ENCODE measurements at regions not wholly inside any gene's neighbourhood (a gene's known extent, or its start where the extent isn't known, plus 50 kb on each side); places are given as distances from the start of the nearest gene placed in this dataset.

- ChIA-PET POLR2A (no interaction called here), CTCF (no interaction called here)
- H3K36me3 ChIP-seq (ENCODE audit: control insufficient read depth in 2 of 2, insufficient read depth in 1 of 2, low read length in 2 of 2): no peaks in the 10 kb centered on the region
- TF ChIP-seq MYNN (tag by site-specific recombination; IDR thresholded peaks at IDR 0.05; ENCODE audit: borderline replicate concordance) (no peak), OSR2 (tag by site-specific recombination; IDR thresholded peaks at IDR 0.05) (no peak), ZNF664 (tag by site-specific recombination; IDR thresholded peaks at IDR 0.05) (no peak), ZNF175 (tag by site-specific recombination; IDR thresholded peaks at IDR 0.05) (no peak), ZNF404 (tag by site-specific recombination; IDR thresholded peaks at IDR 0.05) (no peak), ZNF335 (tag by site-specific recombination; conservative IDR thresholded peaks at IDR 0.05) (no peak), ZNF830 (tag by site-specific recombination; IDR thresholded peaks at IDR 0.05; ENCODE audit: low read depth) (no peak), ZNF677 (tag by site-specific recombination; IDR thresholded peaks at IDR 0.05) (no peak), ZNF146 (tag by site-specific recombination; IDR thresholded peaks at IDR 0.05) (no peak), SP7 (tag by site-specific recombination; IDR thresholded peaks at IDR 0.05) (no peak), ZEB2 (tag by site-specific recombination; IDR thresholded peaks at IDR 0.05) (no peak), ZNF391 (tag by site-specific recombination; IDR thresholded peaks at IDR 0.05; ENCODE audit: borderline replicate concordance, low read depth) (no peak), TSHZ1 (tag by site-specific recombination; IDR thresholded peaks at IDR 0.05; ENCODE audit: borderline replicate concordance) (no peak), ZNF19 (tag by site-specific recombination; IDR thresholded peaks at IDR 0.05; ENCODE audit: low read depth) (no peak), ZNF10 (tag by site-specific recombination; IDR thresholded peaks at IDR 0.05) (no peak), ZNF202 (tag by site-specific recombination; IDR thresholded peaks at IDR 0.05; ENCODE audit: borderline replicate concordance) (no peak)
- TF ChIP-seq, protein P1, sequence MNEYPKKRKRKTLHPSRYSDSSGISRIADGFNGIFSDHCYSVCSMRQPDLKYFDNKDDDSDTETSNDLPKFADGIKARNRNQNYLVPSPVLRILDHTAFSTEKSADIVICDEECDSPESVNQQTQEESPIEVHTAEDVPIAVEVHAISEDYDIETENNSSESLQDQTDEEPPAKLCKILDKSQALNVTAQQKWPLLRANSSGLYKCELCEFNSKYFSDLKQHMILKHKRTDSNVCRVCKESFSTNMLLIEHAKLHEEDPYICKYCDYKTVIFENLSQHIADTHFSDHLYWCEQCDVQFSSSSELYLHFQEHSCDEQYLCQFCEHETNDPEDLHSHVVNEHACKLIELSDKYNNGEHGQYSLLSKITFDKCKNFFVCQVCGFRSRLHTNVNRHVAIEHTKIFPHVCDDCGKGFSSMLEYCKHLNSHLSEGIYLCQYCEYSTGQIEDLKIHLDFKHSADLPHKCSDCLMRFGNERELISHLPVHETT (tag by site-specific recombination; IDR thresholded peaks at IDR 0.05): no peak
- TF ChIP-seq, protein P2, sequence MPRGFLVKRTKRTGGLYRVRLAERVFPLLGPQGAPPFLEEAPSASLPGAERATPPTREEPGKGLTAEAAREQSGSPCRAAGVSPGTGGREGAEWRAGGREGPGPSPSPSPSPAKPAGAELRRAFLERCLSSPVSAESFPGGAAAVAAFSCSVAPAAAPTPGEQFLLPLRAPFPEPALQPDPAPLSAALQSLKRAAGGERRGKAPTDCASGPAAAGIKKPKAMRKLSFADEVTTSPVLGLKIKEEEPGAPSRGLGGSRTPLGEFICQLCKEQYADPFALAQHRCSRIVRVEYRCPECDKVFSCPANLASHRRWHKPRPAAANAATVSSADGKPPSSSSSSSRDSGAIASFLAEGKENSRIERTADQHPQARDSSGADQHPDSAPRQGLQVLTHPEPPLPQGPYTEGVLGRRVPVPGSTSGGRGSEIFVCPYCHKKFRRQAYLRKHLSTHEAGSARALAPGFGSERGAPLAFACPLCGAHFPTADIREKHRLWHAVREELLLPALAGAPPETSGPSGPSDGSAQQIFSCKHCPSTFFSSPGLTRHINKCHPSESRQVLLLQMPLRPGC (tag by site-specific recombination; IDR thresholded peaks at IDR 0.05): no peak
- TF ChIP-seq, protein P3, sequence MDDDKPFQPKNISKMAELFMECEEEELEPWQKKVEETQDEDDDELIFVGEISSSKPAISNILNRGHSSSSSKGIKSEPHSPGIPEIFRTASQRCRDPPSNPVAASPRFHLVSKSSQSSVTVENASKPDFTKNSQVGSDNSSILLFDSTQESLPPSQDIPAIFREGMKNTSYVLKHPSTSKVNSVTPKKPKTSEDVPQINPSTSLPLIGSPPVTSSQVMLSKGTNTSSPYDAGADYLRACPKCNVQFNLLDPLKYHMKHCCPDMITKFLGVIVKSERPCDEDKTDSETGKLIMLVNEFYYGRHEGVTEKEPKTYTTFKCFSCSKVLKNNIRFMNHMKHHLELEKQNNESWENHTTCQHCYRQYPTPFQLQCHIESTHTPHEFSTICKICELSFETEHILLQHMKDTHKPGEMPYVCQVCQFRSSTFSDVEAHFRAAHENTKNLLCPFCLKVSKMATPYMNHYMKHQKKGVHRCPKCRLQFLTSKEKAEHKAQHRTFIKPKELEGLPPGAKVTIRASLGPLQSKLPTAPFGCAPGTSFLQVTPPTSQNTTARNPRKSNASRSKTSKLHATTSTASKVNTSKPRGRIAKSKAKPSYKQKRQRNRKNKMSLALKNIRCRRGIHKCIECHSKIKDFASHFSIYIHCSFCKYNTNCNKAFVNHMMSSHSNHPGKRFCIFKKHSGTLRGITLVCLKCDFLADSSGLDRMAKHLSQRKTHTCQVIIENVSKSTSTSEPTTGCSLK (tag by site-specific recombination; IDR thresholded peaks at IDR 0.05): no peak
- TF ChIP-seq, protein P4, sequence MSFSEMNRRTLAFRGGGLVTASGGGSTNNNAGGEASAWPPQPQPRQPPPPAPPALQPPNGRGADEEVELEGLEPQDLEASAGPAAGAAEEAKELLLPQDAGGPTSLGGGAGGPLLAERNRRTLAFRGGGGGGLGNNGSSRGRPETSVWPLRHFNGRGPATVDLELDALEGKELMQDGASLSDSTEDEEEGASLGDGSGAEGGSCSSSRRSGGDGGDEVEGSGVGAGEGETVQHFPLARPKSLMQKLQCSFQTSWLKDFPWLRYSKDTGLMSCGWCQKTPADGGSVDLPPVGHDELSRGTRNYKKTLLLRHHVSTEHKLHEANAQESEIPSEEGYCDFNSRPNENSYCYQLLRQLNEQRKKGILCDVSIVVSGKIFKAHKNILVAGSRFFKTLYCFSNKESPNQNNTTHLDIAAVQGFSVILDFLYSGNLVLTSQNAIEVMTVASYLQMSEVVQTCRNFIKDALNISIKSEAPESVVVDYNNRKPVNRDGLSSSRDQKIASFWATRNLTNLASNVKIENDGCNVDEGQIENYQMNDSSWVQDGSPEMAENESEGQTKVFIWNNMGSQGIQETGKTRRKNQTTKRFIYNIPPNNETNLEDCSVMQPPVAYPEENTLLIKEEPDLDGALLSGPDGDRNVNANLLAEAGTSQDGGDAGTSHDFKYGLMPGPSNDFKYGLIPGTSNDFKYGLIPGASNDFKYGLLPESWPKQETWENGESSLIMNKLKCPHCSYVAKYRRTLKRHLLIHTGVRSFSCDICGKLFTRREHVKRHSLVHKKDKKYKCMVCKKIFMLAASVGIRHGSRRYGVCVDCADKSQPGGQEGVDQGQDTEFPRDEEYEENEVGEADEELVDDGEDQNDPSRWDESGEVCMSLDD (tag by site-specific recombination; IDR thresholded peaks at IDR 0.05): no peak
- H3K4me1 ChIP-seq (ENCODE audit: control insufficient read depth, insufficient read depth, low read length): no peaks in the 10 kb centered on the region
- H3K9me3 ChIP-seq (ENCODE audit: control insufficient read depth, insufficient read depth, low read depth, low read length): no peaks in the 10 kb centered on the region
- H3K4me3 ChIP-seq (ENCODE audit: low read depth, low read length): no peak overlapping the region
- H3K27ac ChIP-seq (ENCODE audit: extremely low read depth, low read depth, low read length): no peak overlapping the region
These were observed 84.0 kb upstream of the TDRD3 start for GRCh38 chr13:60312851-60313505.

Data from HEK293 (cell line).